HS-27A (cell line): ENCODE measurements at regions not wholly inside any gene's neighbourhood (a gene's known extent, or its start where the extent isn't known, plus 50 kb on each side); places are given as distances from the start of the nearest gene placed in this dataset.

ENCODE experiments used
- DNase-seq: peaks from one replicate; pipeline ENCODE4 v3.0.0-alpha.2; 2012; ENCODE audit warnings: low read depth, missing footprints

- no peak for DNase-seq
Measured at GRCh38 chr3:117079997-117080396, 370.4 kb downstream of the TUSC7 start.

- no peak for DNase-seq
Measured at GRCh38 chr3:117080872-117081271, 371.3 kb downstream of the TUSC7 start.

- DNase-seq = no peak
Measured at GRCh38 chr3:117084277-117084676, 374.7 kb downstream of the TUSC7 start.

GRCh38 chr3:117084739-117085270, 375.2 kb downstream of the TUSC7 start:
- DNase-seq = no peak

GRCh38 chr3:117091676-117092075, 382.1 kb downstream of the TUSC7 start:
- no peak for DNase-seq

- DNase-seq = no peak
Measured at GRCh38 chr3:117096549-117096948, 387.0 kb downstream of the TUSC7 start.

- no peak for DNase-seq
Measured at GRCh38 chr3:117097351-117097750, 387.8 kb downstream of the TUSC7 start.

- DNase-seq = no peak
Measured at GRCh38 chr3:117101697-117102096, 392.1 kb downstream of the TUSC7 start.

GRCh38 chr3:117102426-117102825, 392.8 kb downstream of the TUSC7 start:
- DNase-seq = no peak

GRCh38 chr3:117103675-117104074, 394.1 kb downstream of the TUSC7 start:
- DNase-seq = no peak

- DNase-seq = no peak
Measured at GRCh38 chr3:117104381-117104780, 394.8 kb downstream of the TUSC7 start.

- no peak for DNase-seq
Measured at GRCh38 chr3:117104792-117105191, 395.2 kb downstream of the TUSC7 start.

GRCh38 chr3:117105686-117106085, 396.1 kb downstream of the TUSC7 start:
- no peak for DNase-seq

- no peak for DNase-seq
Measured at GRCh38 chr3:117106396-117106795, 396.8 kb downstream of the TUSC7 start.

- DNase-seq = no peak
Measured at GRCh38 chr3:117107946-117108345, 398.4 kb downstream of the TUSC7 start.

GRCh38 chr3:117109178-117109577, 399.6 kb downstream of the TUSC7 start:
- no peak for DNase-seq

GRCh38 chr3:117114517-117115265, 405.1 kb downstream of the TUSC7 start:
- DNase-seq = no peak

GRCh38 chr3:117117188-117117936, 407.8 kb downstream of the TUSC7 start:
- DNase-seq = no peak

GRCh38 chr3:117118604-117119003, 409.0 kb downstream of the TUSC7 start:
- no peak for DNase-seq

GRCh38 chr3:117120014-117120413, 410.4 kb downstream of the TUSC7 start:
- no peak for DNase-seq

- no peak for DNase-seq
Measured at GRCh38 chr3:117122609-117123008, 413.0 kb downstream of the TUSC7 start.

- DNase-seq = no peak
Measured at GRCh38 chr3:117126460-117126859, 416.9 kb downstream of the TUSC7 start.

- no peak for DNase-seq
Measured at GRCh38 chr3:117126946-117127546, 417.5 kb downstream of the TUSC7 start.
